Liver (tissue), 3 donors: ENCODE measurements at regions not wholly inside any gene's neighbourhood (a gene's known extent, or its start where the extent isn't known, plus 50 kb on each side); places are given as distances from the start of the nearest gene placed in this dataset.

Experiments used
- FOXA2 ChIP-seq: IDR thresholded peaks from 2 replicates; pipeline ENCODE4 v1.6.1; 2016; ENCODE audit warnings: antibody characterized with exemption
- GABPA ChIP-seq, 2 donors: IDR thresholded peaks in 1 of 2; conservative IDR thresholded peaks in 1 of 2; 2 replicates each; pipeline ENCODE4 v1.6.1; 2016; ENCODE audit warnings: antibody characterized with exemption in 2 of 2, mild to moderate bottlenecking in 1 of 2, moderate library complexity in 1 of 2
- RXRA ChIP-seq, 2 donors: IDR thresholded peaks; 2 replicates each; pipeline ENCODE4 v1.6.1; 2017 to 2018; ENCODE audit warnings: antibody characterized with exemption in 2 of 2, mild to moderate bottlenecking in 1 of 2
- TAF1 ChIP-seq: conservative IDR thresholded peaks from 2 replicates; pipeline ENCODE4 v1.6.1; 2016; ENCODE audit warnings: antibody characterized with exemption, mild to moderate bottlenecking
- TF ChIP-seq, protein P1 (sequence below): fragments of 150-350 bp; IDR thresholded peaks from 2 replicates; pipeline ENCODE4 v1.5.1; 2017; ENCODE audit warnings: improper control_type of control experiment, low read depth, low read length; ENCODE audit not compliant: missing input control
- TF ChIP-seq, protein P2 (sequence below): IDR thresholded peaks from 2 replicates; pipeline ENCODE4 v1.6.1; 2016; ENCODE audit warnings: antibody characterized with exemption, mild to moderate bottlenecking
- TF ChIP-seq, protein P3 (sequence below): IDR thresholded peaks from 2 replicates; pipeline ENCODE4 v1.6.1; 2016; ENCODE audit warnings: antibody characterized with exemption
- donor health status: healthy.
- donor health status: healthy.

DNA sequence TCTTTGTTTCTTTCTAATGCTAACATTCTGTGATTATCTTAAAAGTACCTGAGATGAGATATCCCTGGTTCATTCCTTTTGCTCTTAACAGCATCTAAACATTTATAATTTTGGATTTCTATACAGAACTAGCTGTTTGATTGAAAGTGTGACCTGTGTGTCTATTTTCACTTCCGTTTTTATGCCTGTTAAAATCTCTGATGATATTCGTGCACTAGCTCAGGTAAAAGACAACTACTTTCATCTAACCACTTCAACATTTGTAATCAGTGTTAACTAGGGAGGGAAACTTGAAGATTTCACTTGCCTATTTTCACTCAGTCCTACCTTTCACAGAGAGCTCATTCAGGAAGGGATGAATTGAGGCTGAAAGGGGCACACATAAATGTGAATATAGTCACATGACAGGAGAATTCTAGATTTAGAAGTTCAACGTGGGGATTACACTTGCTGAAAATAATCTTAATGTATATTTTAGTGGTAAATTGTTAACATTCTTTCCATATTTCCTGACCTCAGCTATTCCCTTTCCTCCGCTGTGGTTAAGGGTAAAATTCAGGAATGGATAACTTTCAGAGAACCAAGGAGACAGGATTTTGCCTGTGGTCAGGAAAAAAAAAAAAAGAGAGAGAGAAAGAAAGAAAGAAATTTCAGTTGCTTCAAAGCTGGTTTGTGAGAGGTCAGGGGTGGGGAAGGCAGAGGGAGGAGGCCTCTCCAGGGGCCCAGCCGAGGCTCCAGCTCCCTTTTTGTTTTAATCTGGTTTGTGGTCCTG lies 159.8 kb upstream of the TSC22D2 start:
- TF ChIP-seq, protein P1, sequence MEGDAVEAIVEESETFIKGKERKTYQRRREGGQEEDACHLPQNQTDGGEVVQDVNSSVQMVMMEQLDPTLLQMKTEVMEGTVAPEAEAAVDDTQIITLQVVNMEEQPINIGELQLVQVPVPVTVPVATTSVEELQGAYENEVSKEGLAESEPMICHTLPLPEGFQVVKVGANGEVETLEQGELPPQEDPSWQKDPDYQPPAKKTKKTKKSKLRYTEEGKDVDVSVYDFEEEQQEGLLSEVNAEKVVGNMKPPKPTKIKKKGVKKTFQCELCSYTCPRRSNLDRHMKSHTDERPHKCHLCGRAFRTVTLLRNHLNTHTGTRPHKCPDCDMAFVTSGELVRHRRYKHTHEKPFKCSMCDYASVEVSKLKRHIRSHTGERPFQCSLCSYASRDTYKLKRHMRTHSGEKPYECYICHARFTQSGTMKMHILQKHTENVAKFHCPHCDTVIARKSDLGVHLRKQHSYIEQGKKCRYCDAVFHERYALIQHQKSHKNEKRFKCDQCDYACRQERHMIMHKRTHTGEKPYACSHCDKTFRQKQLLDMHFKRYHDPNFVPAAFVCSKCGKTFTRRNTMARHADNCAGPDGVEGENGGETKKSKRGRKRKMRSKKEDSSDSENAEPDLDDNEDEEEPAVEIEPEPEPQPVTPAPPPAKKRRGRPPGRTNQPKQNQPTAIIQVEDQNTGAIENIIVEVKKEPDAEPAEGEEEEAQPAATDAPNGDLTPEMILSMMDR: no peak
- TF ChIP-seq GABPA (IDR thresholded peaks at IDR 0.05 in 1 of 2, conservative IDR thresholded peaks at IDR 0.05 in 1 of 2): no peak
- no peak for TF ChIP-seq FOXA2
- TF ChIP-seq TAF1: no peak
- TF ChIP-seq, protein P2, sequence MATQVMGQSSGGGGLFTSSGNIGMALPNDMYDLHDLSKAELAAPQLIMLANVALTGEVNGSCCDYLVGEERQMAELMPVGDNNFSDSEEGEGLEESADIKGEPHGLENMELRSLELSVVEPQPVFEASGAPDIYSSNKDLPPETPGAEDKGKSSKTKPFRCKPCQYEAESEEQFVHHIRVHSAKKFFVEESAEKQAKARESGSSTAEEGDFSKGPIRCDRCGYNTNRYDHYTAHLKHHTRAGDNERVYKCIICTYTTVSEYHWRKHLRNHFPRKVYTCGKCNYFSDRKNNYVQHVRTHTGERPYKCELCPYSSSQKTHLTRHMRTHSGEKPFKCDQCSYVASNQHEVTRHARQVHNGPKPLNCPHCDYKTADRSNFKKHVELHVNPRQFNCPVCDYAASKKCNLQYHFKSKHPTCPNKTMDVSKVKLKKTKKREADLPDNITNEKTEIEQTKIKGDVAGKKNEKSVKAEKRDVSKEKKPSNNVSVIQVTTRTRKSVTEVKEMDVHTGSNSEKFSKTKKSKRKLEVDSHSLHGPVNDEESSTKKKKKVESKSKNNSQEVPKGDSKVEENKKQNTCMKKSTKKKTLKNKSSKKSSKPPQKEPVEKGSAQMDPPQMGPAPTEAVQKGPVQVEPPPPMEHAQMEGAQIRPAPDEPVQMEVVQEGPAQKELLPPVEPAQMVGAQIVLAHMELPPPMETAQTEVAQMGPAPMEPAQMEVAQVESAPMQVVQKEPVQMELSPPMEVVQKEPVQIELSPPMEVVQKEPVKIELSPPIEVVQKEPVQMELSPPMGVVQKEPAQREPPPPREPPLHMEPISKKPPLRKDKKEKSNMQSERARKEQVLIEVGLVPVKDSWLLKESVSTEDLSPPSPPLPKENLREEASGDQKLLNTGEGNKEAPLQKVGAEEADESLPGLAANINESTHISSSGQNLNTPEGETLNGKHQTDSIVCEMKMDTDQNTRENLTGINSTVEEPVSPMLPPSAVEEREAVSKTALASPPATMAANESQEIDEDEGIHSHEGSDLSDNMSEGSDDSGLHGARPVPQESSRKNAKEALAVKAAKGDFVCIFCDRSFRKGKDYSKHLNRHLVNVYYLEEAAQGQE: no peak
- no peak for TF ChIP-seq RXRA (IDR thresholded peaks at IDR 0.05)
- TF ChIP-seq, protein P3, sequence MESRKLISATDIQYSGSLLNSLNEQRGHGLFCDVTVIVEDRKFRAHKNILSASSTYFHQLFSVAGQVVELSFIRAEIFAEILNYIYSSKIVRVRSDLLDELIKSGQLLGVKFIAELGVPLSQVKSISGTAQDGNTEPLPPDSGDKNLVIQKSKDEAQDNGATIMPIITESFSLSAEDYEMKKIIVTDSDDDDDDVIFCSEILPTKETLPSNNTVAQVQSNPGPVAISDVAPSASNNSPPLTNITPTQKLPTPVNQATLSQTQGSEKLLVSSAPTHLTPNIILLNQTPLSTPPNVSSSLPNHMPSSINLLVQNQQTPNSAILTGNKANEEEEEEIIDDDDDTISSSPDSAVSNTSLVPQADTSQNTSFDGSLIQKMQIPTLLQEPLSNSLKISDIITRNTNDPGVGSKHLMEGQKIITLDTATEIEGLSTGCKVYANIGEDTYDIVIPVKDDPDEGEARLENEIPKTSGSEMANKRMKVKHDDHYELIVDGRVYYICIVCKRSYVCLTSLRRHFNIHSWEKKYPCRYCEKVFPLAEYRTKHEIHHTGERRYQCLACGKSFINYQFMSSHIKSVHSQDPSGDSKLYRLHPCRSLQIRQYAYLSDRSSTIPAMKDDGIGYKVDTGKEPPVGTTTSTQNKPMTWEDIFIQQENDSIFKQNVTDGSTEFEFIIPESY: no peak
